SU-DHL-6 (cell line): ENCODE measurements at regions not wholly inside any gene's neighbourhood (a gene's known extent, or its start where the extent isn't known, plus 50 kb on each side); places are given as distances from the start of the nearest gene placed in this dataset.

Source experiments
- H2AFZ ChIP-seq: fragments of 200-600 bp; sonication (generic); 2 replicates; pipeline ENCODE4 v1.6.1; 2014; ENCODE audit warnings: low read depth, mild to moderate bottlenecking, moderate library complexity, mixed read lengths, antibody characterized with exemption, low read length; ENCODE audit not compliant: severe bottlenecking
- H3F3A ChIP-seq: fragments of 200-600 bp; shearing (Covaris generic); 2 replicates; pipeline ENCODE4 v1.6.0; 2016; ENCODE audit warnings: antibody characterized with exemption, mild to moderate bottlenecking; ENCODE audit not compliant: insufficient read depth
- H3K27ac ChIP-seq: fragments of 200-600 bp; sonication (generic); 2 replicates; pipeline ENCODE4 v1.5.1; 2016; ENCODE audit warnings: low read depth, mild to moderate bottlenecking, low read length, moderate library complexity, mixed read lengths
- H3K27me3 ChIP-seq: fragments of 200-600 bp; sonication (generic), shearing (Covaris generic); 2 replicates; pipeline ENCODE4 v1.6.0; 2014; ENCODE audit warnings: mild to moderate bottlenecking, low read length
- H3K36me3 ChIP-seq: fragments of 200-600 bp; sonication (generic); 2 replicates; pipeline ENCODE4 v1.6.1; 2014; ENCODE audit warnings: mild to moderate bottlenecking, low read length, mixed read lengths
- H3K4me2 ChIP-seq: fragments of 300-600, 200-600 bp; shearing (Covaris generic), sonication (generic); 2 replicates; pipeline ENCODE4 v1.6.0; 2014; ENCODE audit warnings: low read length, low read depth, mild to moderate bottlenecking; ENCODE audit not compliant: poor library complexity, severe bottlenecking
- H3K4me3 ChIP-seq: fragments of 200-600 bp; sonication (generic); 2 replicates; pipeline ENCODE4 v1.5.1; 2014; ENCODE audit warnings: antibody characterized with exemption, low read length, mild to moderate bottlenecking, mixed read lengths; ENCODE audit not compliant: insufficient read depth, poor library complexity, severe bottlenecking
- H3K79me2 ChIP-seq: fragments of 200-600 bp; sonication (generic); 2 replicates; pipeline ENCODE4 v1.6.1; 2014; ENCODE audit warnings: mild to moderate bottlenecking, low read length, moderate library complexity; ENCODE audit not compliant: insufficient read depth
- H3K9ac ChIP-seq: fragments of 200-600 bp; sonication (generic); 2 replicates; pipeline ENCODE4 v1.7.0; 2014; ENCODE audit warnings: mild to moderate bottlenecking, low read length
- H3K9me2 ChIP-seq: fragments of 200-600 bp; sonication (generic); replicated peaks from 2 replicates; pipeline ENCODE4 v1.6.1; 2014; ENCODE audit warnings: low read length; ENCODE audit not compliant: insufficient read depth
- H3K9me3 ChIP-seq: fragments of 200-600 bp; sonication (generic); 2 replicates; pipeline ENCODE4 v1.6.1; 2014; ENCODE audit warnings: low read length, mixed read lengths; ENCODE audit not compliant: insufficient read depth
- H4K20me1 ChIP-seq: fragments of 200-600 bp; sonication (generic); 2 replicates; pipeline ENCODE4 v1.6.1; 2014; ENCODE audit warnings: low read depth, mild to moderate bottlenecking, antibody characterized with exemption, low read length, moderate library complexity, mixed read lengths
- EZH2phosphoT487 ChIP-seq: fragments of 200-600 bp; sonication (generic), shearing (Covaris generic); conservative IDR thresholded peaks from 2 replicates; pipeline ENCODE4 v1.6.1; 2018; ENCODE audit warnings: mild to moderate bottlenecking, antibody characterized with exemption, low read length, moderate library complexity, mixed read lengths
- TF ChIP-seq, protein P1 (sequence below): fragments of 200-600 bp; sonication (generic); IDR thresholded peaks from one replicate; pipeline ENCODE4 v1.5.1; 2017; ENCODE audit warnings: antibody characterized with exemption, mild to moderate bottlenecking, low read length, moderate library complexity; ENCODE audit not compliant: insufficient read depth, poor library complexity, severe bottlenecking

DNA sequence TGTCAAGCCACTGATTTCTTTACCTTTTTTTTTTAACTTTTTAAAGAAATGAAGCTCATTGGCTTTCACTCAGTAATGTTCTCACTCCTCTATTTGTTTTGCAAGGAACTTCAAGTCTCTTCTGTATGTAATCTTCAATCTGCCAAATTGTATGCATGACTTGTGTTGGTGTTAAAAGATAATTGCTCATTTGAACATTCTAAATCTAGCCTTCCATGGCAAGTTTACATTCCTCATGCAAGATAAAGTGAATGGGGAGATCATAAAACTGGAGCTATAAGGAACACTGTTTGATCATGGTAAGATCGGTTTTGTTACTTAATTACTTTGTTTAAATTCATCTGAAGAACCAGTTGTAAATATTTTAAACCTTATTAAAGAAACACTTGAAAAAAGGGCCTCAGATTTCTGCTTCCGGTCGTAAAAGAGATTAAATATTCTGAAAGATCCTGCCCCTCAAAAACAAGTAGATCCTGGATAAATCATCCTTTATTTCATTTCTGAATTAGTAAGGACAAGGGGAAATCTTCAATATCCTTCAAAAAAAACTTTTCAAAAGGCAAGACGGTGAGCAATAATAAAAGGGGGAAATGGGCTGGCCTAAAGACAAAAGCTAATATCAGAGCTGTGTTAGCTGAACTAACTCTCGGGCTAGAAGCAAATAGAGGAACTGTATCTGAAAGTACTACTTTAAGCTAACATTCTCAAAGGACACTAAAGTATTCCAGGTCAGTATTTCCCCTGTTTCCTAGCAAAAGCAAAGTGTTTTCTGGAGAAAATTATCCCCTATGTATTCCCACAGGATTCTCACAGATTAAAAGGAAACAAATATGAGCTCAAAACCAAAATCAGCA lies 107.0 kb upstream of the ATP11B start:
- H3K9me3 ChIP-seq = no peaks in the 10 kb centered on the region
- no peaks in the 10 kb centered on the region for H3K27me3 ChIP-seq
- H3K27ac ChIP-seq = no peak overlapping the region
- H3F3A ChIP-seq = 0 out of 2 replicates have a peak, but pooled peaks cover 3% of the 10 kb centered on the region
- no peaks in the 10 kb centered on the region for H3K9me2 ChIP-seq
- H4K20me1 ChIP-seq = no peaks in the 10 kb centered on the region
- no peak overlapping the region for H3K4me2 ChIP-seq
- no peaks in the 10 kb centered on the region for H3K79me2 ChIP-seq
- no peak overlapping the region for H3K4me3 ChIP-seq
- no peak overlapping the region for H2AFZ ChIP-seq
- TF ChIP-seq, protein P1, sequence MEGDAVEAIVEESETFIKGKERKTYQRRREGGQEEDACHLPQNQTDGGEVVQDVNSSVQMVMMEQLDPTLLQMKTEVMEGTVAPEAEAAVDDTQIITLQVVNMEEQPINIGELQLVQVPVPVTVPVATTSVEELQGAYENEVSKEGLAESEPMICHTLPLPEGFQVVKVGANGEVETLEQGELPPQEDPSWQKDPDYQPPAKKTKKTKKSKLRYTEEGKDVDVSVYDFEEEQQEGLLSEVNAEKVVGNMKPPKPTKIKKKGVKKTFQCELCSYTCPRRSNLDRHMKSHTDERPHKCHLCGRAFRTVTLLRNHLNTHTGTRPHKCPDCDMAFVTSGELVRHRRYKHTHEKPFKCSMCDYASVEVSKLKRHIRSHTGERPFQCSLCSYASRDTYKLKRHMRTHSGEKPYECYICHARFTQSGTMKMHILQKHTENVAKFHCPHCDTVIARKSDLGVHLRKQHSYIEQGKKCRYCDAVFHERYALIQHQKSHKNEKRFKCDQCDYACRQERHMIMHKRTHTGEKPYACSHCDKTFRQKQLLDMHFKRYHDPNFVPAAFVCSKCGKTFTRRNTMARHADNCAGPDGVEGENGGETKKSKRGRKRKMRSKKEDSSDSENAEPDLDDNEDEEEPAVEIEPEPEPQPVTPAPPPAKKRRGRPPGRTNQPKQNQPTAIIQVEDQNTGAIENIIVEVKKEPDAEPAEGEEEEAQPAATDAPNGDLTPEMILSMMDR = no peak
- no peak for TF ChIP-seq EZH2phosphoT487
- H3K9ac ChIP-seq = no peak overlapping the region
- H3K36me3 ChIP-seq = no peaks in the 10 kb centered on the region

DNA sequence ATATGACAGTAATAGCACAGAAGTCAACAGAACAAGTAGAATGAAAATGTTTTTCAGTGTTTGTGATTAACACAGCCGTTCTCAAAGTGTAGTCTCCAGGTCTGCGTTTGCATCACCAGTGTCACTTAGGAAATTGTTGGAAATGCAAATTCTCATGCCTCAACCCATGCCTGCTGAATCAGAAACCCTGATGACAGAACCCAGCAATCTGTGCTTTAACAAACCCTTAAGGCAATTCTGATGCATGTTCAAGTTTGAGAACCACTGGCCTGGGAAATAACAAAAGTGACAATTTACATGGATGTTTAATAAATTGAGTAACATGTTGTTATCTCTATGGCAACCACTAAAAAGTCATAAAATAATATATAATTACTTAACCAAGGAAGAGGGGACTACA lies 103.1 kb upstream of the ATP11B start:
- Histone ChIP-seq H3K27ac (no peak overlapping the region), H4K20me1 (no peaks in the 10 kb centered on the region), H3K9me2 (no peaks in the 10 kb centered on the region), H3K4me3 (no peak overlapping the region), H3K9me3 (no peaks in the 10 kb centered on the region), H3K9ac (no peak overlapping the region), H3K4me2 (no peak overlapping the region), H3F3A (no peaks in the 10 kb centered on the region), H3K79me2 (no peaks in the 10 kb centered on the region), H2AFZ (no peak overlapping the region), H3K27me3 (no peaks in the 10 kb centered on the region), H3K36me3 (no peaks in the 10 kb centered on the region)
- no peak for TF ChIP-seq EZH2phosphoT487
- TF ChIP-seq, protein P1 = no peak

DNA sequence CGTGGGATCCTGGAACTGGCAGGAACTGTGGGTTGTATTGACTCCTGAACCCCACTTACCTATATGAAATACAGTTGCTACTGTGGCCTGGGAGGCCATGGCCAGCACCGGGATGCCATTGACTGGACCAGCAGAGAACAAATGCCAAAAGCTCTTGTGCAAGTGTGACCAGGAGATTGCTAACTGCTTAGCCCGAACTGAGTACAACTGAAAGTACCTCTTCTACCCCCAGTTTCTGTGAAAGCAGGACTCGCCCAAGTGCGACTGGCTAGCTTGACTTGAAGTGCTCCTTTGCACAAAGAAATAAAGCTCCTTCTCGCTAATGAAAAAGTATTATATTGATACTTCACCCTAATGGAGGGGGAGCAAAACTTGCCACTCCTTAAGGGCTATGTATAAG lies 101.3 kb upstream of the ATP11B start:
- no peak overlapping the region for H3K27ac ChIP-seq

More for the DNA sequence above, 101.3 kb upstream of the ATP11B start:
- H3K9ac ChIP-seq = no peak overlapping the region
- H3K9me2 ChIP-seq = no peaks in the 10 kb centered on the region
- no peaks in the 10 kb centered on the region for H4K20me1 ChIP-seq
- no peaks in the 10 kb centered on the region for H3K9me3 ChIP-seq
- no peaks in the 10 kb centered on the region for H3K27me3 ChIP-seq
- TF ChIP-seq, protein P1 = no peak
- TF ChIP-seq EZH2phosphoT487 = no peak
- H3K4me3 ChIP-seq = no peak overlapping the region
- H3F3A ChIP-seq = no peaks in the 10 kb centered on the region
- no peak overlapping the region for H3K4me2 ChIP-seq
- H3K79me2 ChIP-seq = no peaks in the 10 kb centered on the region
- H3K36me3 ChIP-seq = no peaks in the 10 kb centered on the region
- H2AFZ ChIP-seq = no peak overlapping the region
